ENCODE measurements at regions not wholly inside any gene's neighbourhood (a gene's known extent, or its start where the extent isn't known, plus 50 kb on each side); places are given as distances from the start of the nearest gene placed in this dataset.

DNA sequence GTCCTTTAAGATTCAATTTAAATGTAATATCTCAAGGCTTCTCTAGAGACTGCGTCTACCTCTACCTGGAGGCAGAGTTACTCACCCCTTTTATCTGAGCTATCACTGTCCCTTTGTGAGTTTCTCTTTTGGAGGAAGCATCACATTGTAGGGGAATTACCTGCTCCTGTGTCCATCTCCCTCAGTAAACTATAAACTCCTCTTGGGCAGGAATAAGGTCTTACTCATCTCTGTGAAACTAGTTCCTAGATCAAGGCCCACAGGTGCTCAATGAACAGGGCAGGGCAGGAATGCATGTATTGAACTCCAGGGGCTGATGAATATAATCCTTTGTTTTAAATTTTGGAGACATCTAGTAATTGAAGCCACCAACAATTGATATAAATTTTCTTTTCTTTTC, 139.8 kb upstream of the ERCC6L2 start:
- ChIA-PET CTCF (interaction anchor here (0.6 to 3.9 kb wide), 3 partner anchors 9 to 440 kb away, joined by 3 to 19 read pairs (median 7); no protein-coding TSS in a partner anchor), POLR2A (no interaction called here)
- no peak for TF ChIP-seq CTCF (IDR thresholded peaks at IDR 0.05; ENCODE audit: insufficient read depth, low read depth, low read length)
- no peak overlapping the region for H3K4me3 ChIP-seq (ENCODE audit: low read depth, low read length)
- DNase-seq (ENCODE audit: low read depth) = no peak
- H3K36me3 ChIP-seq (ENCODE audit: control insufficient read depth, insufficient read depth, low read length) = no peaks in the 10 kb centered on the region
- H3K27me3 ChIP-seq (ENCODE audit: control insufficient read depth, insufficient read depth, low read length) = no peaks in the 10 kb centered on the region; the same call in 1 of the 2 replicates

DNA sequence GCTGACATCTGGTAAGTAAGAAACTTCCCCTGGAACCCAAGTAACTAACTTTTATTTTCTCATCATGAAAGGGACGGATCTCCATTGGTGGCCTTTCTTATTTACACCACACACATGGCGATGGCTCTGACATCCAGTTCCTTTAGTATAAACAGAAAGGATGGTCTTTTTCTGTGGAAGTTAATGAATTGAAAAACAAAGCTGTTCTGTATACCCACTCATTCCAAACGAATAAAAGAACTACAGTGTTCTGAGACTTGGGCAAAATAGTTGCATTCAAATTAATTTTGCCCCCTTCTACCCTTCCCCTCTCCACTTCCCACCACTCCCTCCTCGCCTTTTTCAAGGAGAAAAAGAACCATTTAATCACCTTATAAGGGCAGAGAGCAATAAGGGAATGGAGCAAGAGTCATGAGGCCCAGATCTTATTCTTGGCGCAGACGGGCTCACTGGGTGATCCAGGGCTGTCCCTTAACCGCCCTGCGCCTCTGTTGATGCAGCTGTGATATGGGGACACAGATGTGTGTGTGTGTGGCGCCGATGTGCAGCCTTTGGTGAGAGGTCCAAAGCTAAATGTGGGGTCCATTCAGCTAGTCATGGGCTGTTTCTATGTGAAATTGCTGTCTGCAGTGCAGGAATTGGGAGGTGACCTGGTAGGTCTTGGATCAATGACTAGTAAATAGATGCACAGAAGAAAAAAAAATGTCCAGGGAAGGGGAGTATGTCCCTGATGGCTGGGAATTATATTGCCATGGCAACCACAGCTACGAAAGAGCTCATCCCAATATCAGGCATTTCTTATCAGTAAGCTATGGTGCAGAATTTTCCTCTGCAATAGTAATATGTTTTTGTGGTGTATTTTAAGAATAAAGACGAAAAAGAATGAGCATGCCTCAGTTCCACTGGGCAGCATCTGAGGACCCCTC, 141.5 kb upstream of the ERCC6L2 start:
- CTCF ChIA-PET = interaction anchor here (0.6 to 1.5 kb wide), 2 partner anchors 487 to 498 kb away, joined by 3 to 4 read pairs; no protein-coding TSS in a partner anchor
- Histone ChIP-seq H3K36me3 (ENCODE audit: control insufficient read depth, insufficient read depth, low read length) (no peaks in the 10 kb centered on the region), H3K4me3 (ENCODE audit: low read depth, low read length) (no peak overlapping the region), H3K27me3 (ENCODE audit: control insufficient read depth, insufficient read depth, low read length) (no peaks in the 10 kb centered on the region; the same call in 1 of the 2 replicates)
- DNase-seq (ENCODE audit: low read depth) = no peak
- no peak for TF ChIP-seq CTCF (IDR thresholded peaks at IDR 0.05; ENCODE audit: insufficient read depth, low read depth, low read length)
- POLR2A ChIA-PET = no interaction called here

DNA sequence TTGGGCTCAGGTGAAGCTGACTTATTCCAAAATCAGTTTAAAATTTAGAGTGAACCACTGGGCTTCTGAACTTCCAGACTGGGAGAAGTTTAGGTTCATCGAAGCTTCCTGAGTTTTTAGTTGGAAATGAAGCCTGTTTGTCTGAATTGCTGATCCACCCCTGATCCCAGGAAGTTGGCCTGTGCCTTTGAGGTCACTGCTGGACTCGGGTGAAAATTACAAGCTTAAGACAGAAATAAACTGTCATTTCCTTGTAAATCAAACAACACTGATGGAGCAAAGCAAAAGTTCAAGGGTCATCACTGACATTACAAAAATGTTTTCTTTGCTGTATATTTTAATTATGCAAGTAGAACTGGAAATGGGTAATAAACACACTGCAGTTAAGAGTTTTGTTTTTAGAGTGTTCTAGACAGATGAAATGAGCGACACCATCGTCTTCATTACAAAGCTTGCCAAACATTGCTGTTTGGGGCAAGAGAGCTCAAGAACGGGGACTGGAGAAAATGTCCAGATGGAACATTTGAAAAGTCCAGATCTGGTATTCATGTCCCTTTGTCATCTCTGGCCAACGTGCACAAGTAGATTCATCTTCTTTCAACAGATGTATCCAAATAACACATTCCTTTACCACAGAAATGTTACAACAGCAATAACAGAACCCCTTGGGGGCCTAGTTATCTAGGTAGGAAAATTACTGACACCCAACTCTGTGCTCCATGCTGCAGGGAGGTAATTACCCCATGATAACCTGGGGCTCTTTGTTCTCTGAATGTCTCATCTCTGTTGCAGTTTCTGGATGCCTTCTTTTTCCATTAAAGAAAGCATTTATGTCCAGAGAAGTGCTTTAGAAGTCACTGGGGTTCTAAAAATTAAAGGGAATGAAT, 142.4 kb upstream of the ERCC6L2 start:
- Histone ChIP-seq H3K36me3 (ENCODE audit: control insufficient read depth, insufficient read depth, low read length) (no peaks in the 10 kb centered on the region), H3K27me3 (ENCODE audit: control insufficient read depth, insufficient read depth, low read length) (no peaks in the 10 kb centered on the region; the same call in 1 of the 2 replicates), H3K4me3 (ENCODE audit: low read depth, low read length) (no peak overlapping the region)
- DNase-seq (ENCODE audit: low read depth) = no peak
- TF ChIP-seq CTCF (IDR thresholded peaks at IDR 0.05; ENCODE audit: insufficient read depth, low read depth, low read length) = no peak
- CTCF ChIA-PET = interaction anchor here (0.6 to 2.3 kb wide), 4 partner anchors 18 to 713 kb away, joined by 3 to 6 read pairs (median 3); no protein-coding TSS in a partner anchor
- POLR2A ChIA-PET = no interaction called here

- CTCF ChIA-PET = interaction anchor here (1.3 to 2.3 kb wide), 2 partner anchors 17 to 486 kb away, joined by 3 to 6 read pairs; no protein-coding TSS in a partner anchor
- no peaks in the 10 kb centered on the region for H3K36me3 ChIP-seq (ENCODE audit: control insufficient read depth, insufficient read depth, low read length)
- POLR2A ChIA-PET = no interaction called here
- TF ChIP-seq CTCF (IDR thresholded peaks at IDR 0.05; ENCODE audit: insufficient read depth, low read depth, low read length) = no peak
- H3K4me3 ChIP-seq (ENCODE audit: low read depth, low read length) = no peak overlapping the region
- H3K27me3 ChIP-seq (ENCODE audit: control insufficient read depth, insufficient read depth, low read length) = no peaks in the 10 kb centered on the region; the same call in 1 of the 2 replicates
- no peak for DNase-seq (ENCODE audit: low read depth)
Measured at GRCh38 chr9:95731876-95732275, 143.6 kb upstream of the ERCC6L2 start.

Data from BJ (cell line).